GM21526 (cell line): ENCODE measurements at regions not wholly inside any gene's neighbourhood (a gene's known extent, or its start where the extent isn't known, plus 50 kb on each side); places are given as distances from the start of the nearest gene placed in this dataset.
A peak's percentile ranks its signal among the peaks of the same experiment; 100 is the strongest.

Experiments used
- ATAC-seq: cut with Tn5 transposase; IDR thresholded peaks from one replicate; pipeline ENCODE4 v1.9.1; 2021; ENCODE audit warnings: moderate library complexity; ENCODE audit not compliant: unreplicated experiment, low FRiP score

DNA sequence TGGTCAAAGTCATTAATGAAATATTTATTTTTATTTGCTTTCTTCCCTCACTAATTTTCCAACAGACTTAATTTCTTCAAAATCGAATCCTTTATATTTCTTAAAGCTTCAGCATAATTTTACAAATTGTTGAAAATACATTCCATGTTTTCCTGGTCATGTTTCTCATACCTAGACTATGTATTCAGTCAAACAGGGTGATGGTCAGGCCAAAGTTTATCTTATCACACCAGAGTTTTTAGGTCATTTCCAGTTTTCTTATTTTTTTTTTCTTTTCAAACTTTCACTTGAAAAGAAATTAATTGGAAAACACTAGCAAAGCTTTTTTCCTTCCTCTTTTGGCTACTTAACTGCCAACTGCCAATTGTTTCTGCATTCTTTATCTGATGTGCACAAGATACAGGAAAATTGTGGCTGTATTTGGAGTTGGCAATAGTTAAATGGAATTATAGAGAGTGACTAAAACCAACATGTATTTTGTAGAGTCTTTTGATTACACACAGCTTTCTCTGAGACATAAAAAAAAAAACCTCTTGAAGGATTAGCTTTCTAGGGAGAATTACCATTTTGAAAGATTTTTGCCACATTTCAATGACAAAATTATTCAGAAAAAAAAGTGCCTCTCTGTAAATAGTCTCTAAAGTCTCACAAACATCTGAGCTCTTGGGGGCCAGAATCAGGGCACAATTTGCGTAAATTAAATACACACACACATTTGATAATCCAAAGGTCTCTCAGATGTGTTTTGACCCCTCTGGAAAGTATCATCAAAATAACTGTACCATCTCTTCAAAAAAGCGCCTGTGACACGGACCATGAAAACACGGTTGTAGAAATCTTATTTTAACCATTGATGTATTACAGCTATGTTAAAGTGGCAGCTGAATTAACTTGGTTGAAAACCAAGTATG is 603.2 kb upstream of the KCNMB2 start:
- ATAC-seq: no peak

DNA sequence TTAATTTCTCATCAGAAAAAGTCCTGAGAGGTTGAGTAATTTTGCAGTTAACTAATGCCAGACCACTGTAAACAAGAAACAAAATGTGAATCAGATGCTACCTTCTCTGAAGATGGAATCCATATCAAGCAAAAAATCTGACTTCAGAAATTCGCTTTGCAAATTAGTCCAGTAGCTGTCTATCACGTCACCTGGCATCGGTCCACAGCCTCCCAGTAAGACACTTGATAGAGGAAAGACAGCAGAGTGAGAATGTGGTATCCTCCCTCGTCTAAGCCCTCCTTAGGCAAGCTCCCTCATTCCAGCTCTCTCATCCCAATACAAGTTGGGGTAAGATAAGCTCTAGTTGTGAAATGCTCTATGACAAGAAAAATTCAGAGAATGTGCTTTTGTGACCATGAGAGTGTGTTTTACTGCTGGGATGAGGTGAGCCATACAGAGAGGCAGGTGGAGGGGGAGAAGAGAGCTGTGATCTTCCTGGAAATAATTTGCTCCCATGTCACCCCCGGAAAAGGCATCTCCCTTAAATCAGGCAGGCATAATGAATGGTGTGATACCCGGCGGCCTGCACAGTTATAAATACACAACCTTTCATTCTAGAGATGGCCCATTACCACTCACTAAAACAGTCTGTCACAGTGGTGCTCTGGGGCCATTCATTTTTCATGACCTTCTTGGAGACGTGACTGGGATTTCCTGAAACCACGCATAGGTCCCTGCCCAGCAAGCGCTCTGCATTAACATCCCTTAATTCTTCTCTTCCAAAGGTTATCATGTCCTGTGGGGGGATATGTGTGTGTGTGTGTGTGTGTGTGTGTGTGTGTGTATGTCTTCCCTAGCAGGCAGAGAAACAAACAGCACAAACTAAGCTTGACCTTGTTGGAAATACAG is 602.0 kb upstream of the KCNMB2 start:
- ATAC-seq: no peak

DNA sequence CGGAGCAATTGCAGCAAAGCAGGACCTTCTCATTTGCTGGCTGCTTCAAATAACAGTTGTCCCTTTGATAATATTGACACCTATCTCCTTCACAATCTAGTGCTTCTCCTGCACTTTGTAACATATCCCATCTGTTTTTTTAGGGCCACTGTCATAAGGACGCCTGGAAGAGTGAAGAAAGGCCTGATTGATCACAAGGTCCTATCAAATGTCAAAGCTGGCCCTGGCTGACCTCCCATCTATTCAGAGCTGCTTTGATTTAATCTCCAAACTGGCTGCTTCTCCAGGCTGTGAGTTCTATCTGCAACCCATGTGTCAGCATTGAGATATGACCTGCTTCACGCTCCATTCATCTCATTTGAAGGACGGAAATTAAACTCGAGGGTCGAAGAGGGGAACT is 601.2 kb upstream of the KCNMB2 start:
- no peak for ATAC-seq

DNA sequence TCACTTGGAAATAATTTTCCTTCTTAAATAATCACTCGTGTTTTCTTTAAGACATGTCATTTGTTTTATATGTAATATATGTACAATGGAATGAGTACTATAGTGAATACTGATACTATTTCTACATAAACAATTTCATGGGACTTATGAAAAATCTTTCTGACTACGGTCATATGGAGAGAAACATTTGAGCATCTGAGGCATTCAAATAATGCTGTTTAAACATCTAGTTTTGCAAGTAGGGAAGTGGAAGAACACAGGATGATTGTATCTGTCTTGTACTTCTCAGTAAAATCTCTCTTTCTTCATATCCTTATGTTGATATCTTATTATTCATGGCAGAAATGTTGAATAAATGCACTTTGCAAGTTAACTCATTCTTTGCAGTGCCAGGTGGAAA is 599.5 kb upstream of the KCNMB2 start:
- no peak for ATAC-seq

DNA sequence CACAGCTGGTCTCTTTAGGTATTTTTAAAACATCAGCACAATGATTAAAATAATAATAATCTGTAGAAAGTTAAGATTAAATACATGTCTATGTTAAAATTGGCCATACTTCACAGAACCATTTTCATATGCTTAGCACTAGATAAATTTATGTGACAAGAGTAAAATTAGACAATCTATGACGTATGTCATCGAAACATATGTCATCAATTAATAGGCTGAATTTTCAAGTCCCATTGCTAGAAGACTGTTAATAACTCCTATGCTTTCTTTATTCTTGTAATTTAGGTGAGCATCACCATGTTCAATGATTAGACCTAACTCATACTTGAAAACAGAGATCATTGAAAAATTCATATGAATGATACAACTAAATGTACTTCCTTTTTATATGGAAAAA is 593.3 kb upstream of the KCNMB2 start:
- no peak for ATAC-seq

DNA sequence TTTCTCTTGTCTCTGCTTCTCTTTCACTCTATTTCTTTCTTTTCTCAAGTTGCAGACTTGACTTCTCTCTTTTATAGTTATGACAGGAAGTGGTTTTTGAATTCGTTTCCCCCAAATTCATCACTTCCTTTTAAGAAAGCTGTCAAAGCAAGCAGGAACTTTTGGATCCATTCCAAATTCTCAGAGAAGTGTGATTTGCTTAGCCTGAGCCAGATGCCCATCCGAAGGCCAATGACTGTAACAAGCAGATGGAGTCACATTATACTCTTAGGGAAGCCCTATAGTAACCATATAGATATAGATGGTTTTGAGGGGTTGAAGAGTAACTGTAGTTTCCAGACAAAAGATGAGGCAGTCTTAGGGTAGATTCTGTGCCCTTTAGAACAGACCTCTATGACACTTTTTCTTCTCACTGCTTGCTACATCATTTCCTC is 592.0 kb upstream of the KCNMB2 start:
- ATAC-seq: no peak

DNA sequence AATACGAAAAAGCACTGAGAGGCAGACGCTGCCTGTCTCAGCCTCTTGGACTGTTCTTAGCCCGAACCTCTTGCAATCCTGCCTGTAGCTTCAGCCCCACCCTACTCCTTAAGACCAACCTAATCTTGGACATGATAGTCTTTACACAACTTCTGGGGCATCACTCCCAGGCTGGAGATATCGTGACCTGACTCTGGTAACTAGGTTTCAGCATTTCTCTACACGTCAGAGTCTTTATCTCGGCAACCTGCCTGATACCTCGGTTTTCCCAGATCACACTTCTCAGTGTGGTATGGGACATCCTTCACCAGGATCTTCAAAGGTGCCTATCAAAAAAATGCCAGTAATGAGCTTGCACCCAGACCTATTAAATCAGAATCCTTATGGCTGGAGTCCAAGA is 590.2 kb upstream of the KCNMB2 start:
- ATAC-seq: no peak

DNA sequence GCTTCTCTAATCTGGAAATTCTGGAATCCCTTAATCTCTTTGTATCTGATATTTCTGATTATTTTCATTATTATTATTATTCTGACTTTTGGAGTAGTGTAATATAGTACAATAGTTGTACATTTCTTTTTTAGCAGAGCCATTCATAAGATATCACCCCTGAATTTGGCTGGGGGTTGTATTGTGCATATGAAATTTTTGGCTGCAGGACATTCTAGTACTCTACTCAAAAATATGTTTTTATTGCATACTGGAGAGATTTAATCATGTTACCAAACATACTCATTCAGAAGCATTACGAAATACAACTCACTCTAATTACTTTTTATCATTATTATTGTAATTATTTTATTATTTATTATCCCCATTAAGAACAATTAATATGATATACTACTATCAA is 589.7 kb upstream of the KCNMB2 start:
- no peak for ATAC-seq

DNA sequence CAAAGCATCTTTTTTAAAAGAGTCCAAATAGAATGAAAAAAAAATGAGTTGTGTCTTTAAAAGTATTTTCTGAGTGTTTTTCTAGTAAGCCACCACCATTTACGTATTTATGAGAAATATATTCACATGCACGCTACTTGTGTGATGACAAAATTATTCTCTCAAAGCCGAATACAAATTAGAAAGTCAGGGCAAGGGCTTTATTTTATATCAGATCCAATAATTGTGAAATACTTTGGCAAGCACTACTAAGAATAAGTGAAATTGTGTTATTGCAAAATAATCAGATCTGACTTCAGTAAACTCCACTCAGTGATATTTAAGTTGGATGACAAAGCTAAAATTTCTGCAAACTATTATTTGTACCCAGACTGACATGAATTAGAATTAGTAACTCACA is 589.3 kb upstream of the KCNMB2 start:
- no peak for ATAC-seq

DNA sequence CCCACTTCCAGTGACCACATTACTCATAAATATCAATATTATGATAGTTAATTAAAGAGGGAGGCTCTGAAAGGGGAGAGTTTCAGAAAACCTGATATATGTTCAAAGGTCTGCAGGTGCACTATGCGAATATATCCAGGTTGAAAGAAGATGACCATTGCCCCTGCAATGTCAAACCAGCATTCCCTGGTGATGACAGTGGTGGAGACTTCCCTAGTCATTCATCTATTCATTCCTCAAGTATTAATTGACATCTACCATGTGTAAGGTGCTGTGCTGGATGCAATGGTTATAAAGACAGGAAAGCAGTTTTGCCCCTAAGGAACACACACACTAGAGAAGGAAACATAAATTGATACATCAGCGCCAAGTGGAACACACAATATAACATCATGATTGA is 588.3 kb upstream of the KCNMB2 start:
- ATAC-seq: no peak

DNA sequence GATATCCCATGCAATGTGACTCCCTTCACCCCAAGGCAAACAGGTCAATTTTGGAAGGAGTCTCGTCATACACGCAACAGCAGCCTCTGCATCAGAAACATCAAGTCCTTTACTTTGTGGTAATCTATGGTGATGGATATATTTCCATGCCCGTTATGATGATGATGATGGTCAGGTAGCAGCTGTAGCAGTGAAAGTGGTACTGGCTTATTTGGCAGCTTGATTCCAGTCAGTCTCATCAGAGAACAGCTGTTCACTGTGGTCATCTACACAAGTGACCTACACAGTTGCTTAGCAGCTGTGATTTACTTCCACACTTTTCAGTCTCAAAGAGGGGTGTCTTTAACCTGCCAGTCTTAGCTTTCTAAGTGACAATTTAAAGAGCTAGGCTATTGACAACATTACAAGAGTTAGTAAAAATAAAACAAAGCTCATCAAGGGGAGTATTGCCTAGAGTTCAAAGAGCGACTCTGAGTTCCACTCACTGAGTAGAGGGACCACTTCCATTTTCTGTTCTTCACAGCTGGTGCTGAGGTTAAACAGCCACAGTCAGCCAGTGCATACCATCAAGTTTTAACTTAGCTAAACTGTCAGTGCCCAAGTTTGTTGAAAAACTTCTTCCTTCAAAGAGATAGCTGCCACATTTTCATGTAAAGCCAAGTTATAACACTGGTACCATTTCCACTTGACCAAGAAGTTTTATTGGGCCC is 587.4 kb upstream of the KCNMB2 start:
- peak; percentile 51 for ATAC-seq

DNA sequence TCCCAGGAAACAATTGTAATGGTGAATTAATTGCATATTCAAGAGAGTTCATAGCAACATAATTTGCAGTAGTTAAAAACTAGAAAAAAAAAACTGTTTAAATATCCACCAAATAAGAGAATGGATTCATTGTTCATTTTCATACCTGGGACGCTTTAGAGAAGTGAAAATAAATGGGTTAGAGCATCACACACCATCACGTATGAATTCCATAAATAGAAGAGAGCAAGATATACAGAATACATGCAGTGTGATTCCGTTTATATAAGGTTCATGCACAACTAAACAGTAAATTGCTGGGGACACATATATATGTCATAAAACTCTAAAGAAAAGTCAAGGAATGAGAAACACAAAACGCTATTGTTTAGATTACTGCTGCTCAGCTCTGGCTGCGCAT is 577.0 kb upstream of the KCNMB2 start:
- ATAC-seq: no peak

DNA sequence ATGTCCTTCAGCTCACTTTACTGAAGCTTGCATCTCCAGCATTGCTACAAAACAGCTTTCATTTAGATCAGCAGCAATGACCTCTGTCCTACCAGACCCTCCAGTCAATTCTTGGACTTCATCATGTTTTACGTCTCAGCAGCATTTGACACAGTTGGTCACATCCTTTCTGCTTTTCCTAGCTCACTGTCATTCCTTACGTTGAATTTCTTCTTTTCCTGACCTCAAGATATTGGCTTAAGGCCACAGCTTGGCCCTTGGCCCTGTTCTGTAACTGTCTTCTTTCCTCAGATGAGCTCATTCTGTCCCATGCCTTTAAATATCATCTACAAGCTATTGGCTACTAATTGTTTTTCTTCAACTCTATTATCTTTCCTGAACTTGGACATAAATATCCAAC is 576.2 kb upstream of the KCNMB2 start:
- ATAC-seq: no peak

DNA sequence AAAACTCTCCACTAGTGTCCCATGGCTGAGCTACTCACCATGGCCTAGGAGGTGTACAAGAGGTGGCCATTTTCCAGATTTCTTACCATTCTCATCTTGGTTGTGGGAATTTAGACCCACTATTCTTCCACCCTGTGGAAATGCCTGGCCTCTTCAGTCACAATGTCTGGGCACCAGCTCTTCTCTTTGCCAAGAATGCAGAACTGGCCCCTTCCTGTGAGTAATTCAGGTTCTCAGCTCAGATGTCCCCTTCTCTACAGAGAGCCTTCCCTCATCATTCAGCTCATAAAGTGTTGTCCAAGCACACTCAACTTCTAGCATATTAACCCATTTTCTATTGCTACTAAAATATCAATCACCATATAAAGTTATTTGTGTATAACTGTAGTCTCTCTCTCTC is 575.5 kb upstream of the KCNMB2 start:
- ATAC-seq: no peak

DNA sequence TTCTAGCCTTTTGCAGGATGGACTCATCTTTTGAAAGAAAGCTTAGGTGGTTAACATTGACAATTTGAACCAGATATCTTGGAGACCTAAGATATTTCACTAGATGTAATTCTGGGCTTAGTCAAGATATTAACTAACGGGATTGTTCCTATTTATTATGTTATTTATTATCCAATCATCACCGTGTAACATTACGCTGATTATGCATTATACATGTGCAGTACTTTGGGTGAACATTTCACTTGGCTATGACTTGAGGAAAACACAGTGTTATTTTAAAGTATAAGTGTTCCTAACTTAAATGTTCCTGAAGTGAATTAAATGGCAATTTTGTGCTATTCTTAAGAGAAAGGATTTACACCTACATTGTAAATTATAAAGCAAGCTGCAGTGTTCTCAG is 574.5 kb upstream of the KCNMB2 start:
- ATAC-seq: no peak

DNA sequence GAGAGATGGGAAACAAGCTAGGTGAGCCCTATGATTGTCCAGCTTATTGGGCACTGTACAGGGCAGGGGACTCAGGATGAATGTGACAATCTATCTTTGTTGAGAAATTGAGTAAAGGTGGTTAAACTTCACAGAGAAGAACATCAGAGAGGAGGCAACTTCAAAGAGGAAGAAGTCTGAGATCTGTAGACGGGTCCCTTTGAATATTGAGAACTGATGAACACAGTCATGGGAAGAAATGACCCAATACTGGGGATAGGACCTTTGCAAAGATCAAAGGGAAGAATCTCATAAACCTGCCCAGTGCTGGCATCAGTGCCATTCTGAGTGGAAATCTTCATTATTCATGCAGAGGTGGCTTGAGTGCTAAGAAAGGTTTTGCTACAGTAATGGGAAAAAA is 569.7 kb upstream of the KCNMB2 start:
- ATAC-seq: no peak

DNA sequence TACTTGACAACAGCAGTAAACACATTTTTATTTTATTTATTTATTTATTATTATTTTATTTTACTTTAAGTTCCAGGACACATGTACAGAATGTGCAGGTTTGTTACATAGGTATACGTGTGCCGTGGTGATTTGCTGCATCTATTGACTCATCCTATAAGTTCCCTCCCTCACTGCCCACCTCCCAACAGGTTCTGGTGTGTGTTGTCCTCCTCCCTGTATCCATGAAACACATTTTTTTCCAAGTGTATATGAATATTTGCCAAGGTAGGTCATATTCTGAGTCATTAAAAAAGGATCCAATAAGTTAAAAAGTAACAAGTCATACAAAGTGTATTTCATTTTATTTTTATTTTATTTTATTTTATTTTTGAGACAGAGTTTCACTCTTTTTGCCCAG is 567.3 kb upstream of the KCNMB2 start:
- ATAC-seq: no peak

DNA sequence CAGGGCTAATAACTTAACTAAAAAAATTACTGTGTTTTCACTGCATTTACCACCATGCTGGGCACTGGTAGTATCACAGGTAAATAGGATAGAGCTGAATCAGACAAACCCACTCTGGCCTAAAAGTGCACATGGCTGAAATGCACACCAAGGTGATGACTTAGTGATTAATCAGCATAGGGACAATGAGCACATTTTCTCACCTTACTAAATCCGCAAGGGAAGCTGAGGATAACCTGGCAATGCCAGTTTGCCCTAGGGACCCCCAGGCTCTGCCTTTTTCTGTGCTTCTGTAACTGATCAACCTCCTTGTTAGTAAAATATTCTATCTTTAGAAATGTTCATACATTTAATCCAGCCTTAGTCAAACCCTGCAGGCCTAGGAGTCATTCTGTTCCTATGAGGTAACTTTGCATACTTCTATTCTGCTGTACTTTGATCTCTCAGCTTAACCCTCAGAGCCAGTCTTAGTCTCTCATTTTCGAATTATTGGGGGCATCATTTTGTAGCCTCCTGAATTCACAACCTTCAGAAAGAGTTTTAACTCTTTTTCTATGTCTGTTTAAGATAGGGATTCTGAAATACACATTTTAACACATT is 562.9 kb upstream of the KCNMB2 start:
- ATAC-seq: no peak

DNA sequence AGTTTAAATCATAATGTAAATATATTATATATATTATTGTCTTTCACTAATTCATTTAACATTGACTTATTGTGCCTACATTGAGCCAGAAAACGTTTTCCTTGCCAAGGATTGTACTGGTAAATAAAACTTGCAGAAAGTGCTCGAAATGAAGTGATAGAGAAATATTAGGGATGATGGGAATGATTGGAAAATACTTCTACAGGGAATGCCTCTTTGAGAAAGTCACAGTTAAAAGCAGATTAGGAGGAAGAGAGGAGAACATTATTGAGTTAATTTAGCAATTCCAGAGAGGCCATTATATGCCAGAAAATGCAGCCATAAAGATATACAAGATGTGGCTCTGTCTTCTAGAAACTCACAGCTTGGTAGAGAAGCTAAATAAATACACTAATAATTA is 560.0 kb upstream of the KCNMB2 start:
- no peak for ATAC-seq

DNA sequence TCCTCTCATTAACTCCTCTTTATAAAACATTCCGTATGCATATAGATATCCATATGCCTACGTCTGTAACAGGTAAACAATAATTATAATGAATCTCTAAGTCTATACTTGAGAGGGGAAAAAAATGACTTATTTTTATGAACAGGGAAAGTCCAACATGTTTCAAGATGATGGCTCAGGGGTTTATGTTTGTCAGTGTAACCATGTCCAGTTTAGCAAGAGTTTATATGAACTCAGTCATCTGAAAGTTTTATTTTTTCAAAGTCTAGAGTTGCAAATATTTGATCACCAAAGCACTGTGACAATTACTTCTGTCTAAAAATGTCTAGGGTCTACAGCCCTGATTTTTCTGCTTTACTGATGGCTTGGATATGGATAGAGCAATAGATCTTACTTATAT is 559.4 kb upstream of the KCNMB2 start:
- ATAC-seq: no peak
